Fibroblast of villous mesenchyme (primary cell): ENCODE measurements at regions not wholly inside any gene's neighbourhood (a gene's known extent, or its start where the extent isn't known, plus 50 kb on each side); places are given as distances from the start of the nearest gene placed in this dataset.
"Not testable (repeated sequence)": the region's sequence is repeated elsewhere in the genome, so short reads cannot be mapped to it uniquely, and the experiment has no call there.

Experiments
- DNase-seq: peaks from one replicate; pipeline ENCODE4 v3.0.0-alpha.2; 2010; ENCODE audit warnings: low read depth
- H3K4me3 ChIP-seq: 2 replicates; pipeline ENCODE4 v1.5.1; 2011; ENCODE audit warnings: low read depth, mild to moderate bottlenecking, low read length
- TF ChIP-seq, protein P1 (sequence below): IDR thresholded peaks from 2 replicates; pipeline ENCODE4 v1.5.1; 2012; ENCODE audit warnings: low read depth, mild to moderate bottlenecking, low read length; ENCODE audit not compliant: insufficient read depth

DNA sequence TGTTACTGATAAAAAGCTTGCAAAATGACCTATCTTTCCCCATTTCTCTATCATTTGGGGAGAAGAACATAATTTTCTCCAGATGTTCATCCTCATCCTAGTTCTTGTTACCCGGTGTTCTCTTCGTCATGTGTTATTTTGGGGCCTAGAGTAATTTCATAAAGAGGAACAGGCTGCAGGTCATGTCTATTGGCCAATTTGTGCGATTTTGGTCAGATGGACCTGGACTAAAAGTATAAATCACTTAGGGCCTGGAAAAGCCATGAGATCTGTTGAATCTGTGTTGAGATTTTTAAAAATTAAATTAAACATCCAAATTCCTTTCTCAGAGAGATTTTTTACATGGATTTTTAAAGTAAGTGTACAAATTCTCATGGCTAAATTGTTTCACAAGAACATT, 241.3 kb upstream of the PLXNA2 start:
- DNase-seq, result no peak
- no peak overlapping the region for H3K4me3 ChIP-seq
- TF ChIP-seq, protein P1, sequence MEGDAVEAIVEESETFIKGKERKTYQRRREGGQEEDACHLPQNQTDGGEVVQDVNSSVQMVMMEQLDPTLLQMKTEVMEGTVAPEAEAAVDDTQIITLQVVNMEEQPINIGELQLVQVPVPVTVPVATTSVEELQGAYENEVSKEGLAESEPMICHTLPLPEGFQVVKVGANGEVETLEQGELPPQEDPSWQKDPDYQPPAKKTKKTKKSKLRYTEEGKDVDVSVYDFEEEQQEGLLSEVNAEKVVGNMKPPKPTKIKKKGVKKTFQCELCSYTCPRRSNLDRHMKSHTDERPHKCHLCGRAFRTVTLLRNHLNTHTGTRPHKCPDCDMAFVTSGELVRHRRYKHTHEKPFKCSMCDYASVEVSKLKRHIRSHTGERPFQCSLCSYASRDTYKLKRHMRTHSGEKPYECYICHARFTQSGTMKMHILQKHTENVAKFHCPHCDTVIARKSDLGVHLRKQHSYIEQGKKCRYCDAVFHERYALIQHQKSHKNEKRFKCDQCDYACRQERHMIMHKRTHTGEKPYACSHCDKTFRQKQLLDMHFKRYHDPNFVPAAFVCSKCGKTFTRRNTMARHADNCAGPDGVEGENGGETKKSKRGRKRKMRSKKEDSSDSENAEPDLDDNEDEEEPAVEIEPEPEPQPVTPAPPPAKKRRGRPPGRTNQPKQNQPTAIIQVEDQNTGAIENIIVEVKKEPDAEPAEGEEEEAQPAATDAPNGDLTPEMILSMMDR, result no peak

DNA sequence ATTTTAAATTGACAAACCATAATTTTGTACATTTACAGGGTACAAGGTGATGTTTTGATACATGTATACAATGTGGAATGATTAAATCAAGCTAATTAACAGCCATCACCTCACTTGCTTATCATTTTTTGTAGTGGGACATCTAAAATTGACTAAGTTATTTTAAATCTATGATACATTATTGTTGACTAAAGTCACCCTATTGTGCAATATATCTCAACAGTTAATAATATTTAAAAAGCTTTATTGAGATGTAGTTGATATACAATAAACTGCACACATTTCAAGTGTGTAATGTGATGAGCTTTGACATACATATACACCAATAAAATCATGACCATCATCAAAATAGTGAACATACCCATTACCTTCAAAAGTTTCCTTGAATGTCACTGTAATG, 242.5 kb upstream of the PLXNA2 start:
- H3K4me3 ChIP-seq, result no peak overlapping the region
- TF ChIP-seq, protein P1, result no peak
- no peak for DNase-seq

DNA sequence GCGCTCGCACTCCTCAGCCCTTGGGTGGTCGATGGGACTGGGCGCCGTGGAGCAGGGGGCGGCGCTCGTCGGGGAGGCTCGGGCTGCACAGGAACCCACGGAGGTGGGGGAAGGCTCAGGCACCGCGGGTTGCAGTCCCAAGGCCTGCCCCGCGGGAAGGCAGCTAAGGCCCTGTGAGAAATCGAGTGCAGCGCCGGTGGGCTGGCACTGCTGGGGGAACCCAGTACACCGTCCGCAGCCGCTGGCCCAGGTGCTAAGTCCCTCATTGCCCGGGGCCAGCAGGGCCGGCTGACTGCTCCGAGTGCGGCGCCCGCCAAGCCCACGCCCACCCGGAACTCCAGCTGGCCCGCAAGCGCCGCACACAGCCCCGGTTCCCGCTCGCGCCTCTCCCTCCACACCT, 244.2 kb upstream of the PLXNA2 start:
- H3K4me3 ChIP-seq, DNase-seq: not testable (repeated sequence)

DNA sequence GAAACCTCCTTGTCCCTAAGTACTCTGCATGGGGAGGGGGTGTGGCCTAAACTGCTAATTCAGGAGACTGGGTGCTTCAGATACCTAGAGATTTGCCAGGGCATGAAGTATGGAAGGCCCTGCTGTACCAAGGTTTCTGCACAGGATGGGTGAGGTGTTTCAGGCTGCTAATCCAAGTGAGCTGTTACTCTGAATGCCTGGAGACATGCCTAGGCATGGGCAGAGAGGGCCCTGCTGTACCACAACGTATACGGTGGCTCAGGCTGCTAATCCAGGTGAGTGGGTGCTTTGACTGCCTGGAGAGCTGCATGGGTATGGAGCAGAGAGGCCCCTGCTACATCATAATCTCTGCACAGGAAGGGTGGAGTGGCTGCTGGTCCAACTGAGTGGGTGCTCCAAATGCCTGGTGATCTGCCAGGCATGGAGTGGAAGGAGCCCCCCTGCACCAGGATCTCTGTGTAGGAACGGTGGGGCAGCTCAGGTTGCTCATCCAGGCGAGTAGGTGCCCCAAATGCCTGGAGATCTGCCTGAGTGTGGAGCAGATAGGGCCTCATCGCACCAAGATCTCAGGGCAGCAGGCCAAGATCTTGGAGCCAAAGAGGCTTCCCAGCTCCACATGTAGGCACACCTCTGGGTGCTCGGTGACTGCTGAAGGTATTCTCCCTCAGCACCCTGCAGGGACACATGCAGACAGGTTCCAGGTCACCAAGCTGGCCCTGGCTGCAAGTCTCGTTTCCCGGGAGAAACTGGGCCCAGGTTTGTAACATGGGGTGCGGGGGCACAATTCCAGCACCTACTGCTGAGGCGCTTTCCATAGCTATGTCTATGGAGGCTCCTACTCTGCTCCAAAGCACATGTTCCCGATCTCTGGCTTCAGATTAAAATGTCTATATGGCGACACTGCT, 252.5 kb upstream of the PLXNA2 start:
- TF ChIP-seq, protein P1, result no peak
- no peak overlapping the region for H3K4me3 ChIP-seq
- DNase-seq, result no peak

DNA sequence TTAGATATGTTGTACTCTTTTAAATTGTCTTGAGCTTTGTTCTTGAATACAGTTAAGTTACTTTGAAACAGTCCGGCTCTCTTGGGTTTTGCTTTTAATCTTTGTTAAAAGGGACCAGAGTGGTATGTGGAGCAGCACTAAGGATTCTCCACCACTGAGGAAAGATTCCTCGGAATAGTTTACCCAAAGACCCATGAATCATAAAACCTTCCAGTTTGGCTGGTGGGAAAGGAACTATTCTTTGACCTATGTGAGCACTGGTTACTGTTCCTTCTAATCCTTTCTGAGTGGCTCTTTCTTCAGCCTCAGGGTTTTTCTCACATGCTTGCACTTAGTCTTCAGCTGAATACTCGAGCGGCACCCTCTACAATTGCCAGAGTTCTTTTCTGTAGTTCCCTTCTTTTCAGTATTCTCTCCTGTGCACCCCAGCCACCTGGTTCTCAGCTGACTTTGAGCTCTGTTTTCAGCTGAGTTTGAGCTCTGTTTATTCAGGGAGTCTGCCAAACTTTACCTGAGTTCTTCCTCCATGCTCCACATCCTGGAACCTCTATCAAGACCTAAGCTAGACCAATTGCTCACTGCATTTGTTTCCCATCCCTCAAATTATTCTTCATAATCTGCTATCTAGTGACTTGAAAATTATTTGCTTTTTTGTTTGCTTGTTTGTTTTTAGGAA, 253.8 kb upstream of the PLXNA2 start:
- DNase-seq, result no peak

DNA sequence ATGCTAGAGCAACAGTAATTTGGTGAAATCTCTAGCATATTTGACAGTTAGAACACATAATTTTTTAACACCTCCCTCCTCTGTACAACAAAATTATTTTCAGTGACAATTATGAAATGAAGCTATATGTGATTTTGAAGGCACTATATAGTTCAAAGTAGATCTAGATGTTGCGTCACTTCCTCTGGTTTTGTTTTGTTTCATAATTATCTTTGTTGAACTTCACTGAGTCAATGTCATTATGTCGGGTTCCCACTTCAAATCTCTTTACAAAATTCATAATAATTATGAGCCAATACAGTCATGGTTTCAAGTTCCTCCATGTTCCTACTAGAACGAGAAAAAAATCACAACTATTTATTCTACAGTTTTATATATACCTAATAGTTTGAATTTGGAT, 254.8 kb upstream of the PLXNA2 start:
- DNase-seq, result no peak
- TF ChIP-seq, protein P1, result no peak
- no peak overlapping the region for H3K4me3 ChIP-seq

More for the DNA sequence above, 253.8 kb upstream of the PLXNA2 start:
- no peak overlapping the region for H3K4me3 ChIP-seq
- TF ChIP-seq, protein P1, result no peak

DNA sequence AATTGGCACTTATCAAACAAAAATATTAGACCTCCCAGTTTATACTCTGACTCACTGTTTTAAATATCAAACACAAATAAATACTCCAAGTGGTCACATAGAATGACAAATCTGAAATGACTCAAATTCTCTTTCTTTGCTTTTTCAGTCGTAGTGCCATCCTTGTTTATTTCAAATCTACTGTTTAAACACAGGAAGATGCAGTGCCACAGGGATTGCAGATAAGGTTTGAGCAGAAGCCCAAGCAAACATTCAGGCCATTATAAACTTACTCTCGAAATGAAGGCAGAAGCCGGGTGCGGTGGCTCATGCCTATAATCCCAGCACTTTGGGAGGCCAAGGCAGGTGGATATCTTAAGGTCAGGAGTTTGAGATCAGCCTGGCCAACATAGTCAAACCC, 255.4 kb upstream of the PLXNA2 start:
- TF ChIP-seq, protein P1, result no peak
- no peak overlapping the region for H3K4me3 ChIP-seq
- DNase-seq, result no peak
